ENCODE measurements at regions not wholly inside any gene's neighbourhood (a gene's known extent, or its start where the extent isn't known, plus 50 kb on each side); places are given as distances from the start of the nearest gene placed in this dataset.
"Not testable (repeated sequence)": the region's sequence is repeated elsewhere in the genome, so short reads cannot be mapped to it uniquely, and the experiment has no call there.

- ChIA-PET POLR2A (ENCODE audit: low non-redundant PET) (no interaction called here), CTCF (no interaction called here)
- no peaks in the 10 kb centered on the region for H3K4me1 ChIP-seq (ENCODE audit: insufficient read depth, low read length, poor library complexity, severe bottlenecking)
- no peak overlapping the region for H3K4me3 ChIP-seq (ENCODE audit: low read depth, low read length, poor library complexity, severe bottlenecking)
- H3K27me3 ChIP-seq (replicated peaks; ENCODE audit: insufficient read depth, low read depth, low read length, poor library complexity) = peaks cover 2% of the 10 kb centered on the region
- no TSS peak for BruUV-seq (replicated peaks)
- TF ChIP-seq EZH2 (IDR thresholded peaks at IDR 0.05; ENCODE audit: borderline replicate concordance, low read depth, low read length, poor library complexity, severe bottlenecking) (no peak), CTCF (conservative IDR thresholded peaks at IDR 0.05; ENCODE audit: low read depth, low read length) (no peak)
- DNase-seq (ENCODE audit: low spot score) = no peak
- H3K36me3 ChIP-seq (ENCODE audit: insufficient read depth, low read length, poor library complexity, severe bottlenecking) = no peaks in the 10 kb centered on the region
- H3K9me3 ChIP-seq (ENCODE audit: low read depth, low read length, poor library complexity, severe bottlenecking) = no peaks in the 10 kb centered on the region
- H3K27ac ChIP-seq (ENCODE audit: low read depth, low read length, poor library complexity, severe bottlenecking) = no peak overlapping the region
- intact Hi-C loops (cut with micrococcal nuclease; ENCODE audit: unreplicated experiment) = no loop called here
Measured at GRCh38 chr6:115441651-115442050, 619.0 kb downstream of the FRK start.

DNA sequence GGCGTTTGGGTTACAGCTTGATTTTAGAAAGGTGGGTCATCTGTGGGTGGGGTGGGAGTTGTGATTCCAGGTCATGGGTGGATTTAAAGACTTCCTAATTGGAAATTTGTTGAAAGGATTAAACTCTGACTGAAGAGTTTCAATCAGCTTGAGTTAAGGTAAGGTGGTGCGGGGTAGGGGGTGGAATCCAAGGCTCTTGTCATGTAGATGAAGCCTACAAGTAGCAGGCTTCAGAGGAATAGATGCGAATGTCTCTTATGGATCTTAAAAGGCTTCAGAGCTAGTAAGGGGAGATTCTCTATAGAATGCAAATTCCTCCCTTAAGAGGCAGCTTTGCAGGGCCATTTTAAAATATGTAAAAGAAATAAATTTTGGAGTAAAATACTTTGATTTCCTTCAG is 645.3 kb downstream of the FRK start:
- Histone ChIP-seq H3K9me3 (ENCODE audit: low read depth, low read length, poor library complexity, severe bottlenecking) (no peaks in the 10 kb centered on the region), H3K27me3 (replicated peaks; ENCODE audit: insufficient read depth, low read depth, low read length, poor library complexity) (no peaks in the 10 kb centered on the region), H3K4me3 (ENCODE audit: low read depth, low read length, poor library complexity, severe bottlenecking) (no peak overlapping the region), H3K27ac (ENCODE audit: low read depth, low read length, poor library complexity, severe bottlenecking) (no peak overlapping the region), H3K36me3 (ENCODE audit: insufficient read depth, low read length, poor library complexity, severe bottlenecking) (no peaks in the 10 kb centered on the region), H3K4me1 (ENCODE audit: insufficient read depth, low read length, poor library complexity, severe bottlenecking) (no peaks in the 10 kb centered on the region)
- CTCF ChIA-PET = no interaction called here
- POLR2A ChIA-PET (ENCODE audit: low non-redundant PET) = no interaction called here
- intact Hi-C loops (cut with micrococcal nuclease; ENCODE audit: unreplicated experiment) = no loop called here
- BruUV-seq (replicated peaks) = no TSS peak
- TF ChIP-seq CTCF (conservative IDR thresholded peaks at IDR 0.05; ENCODE audit: low read depth, low read length) (no peak), EZH2 (IDR thresholded peaks at IDR 0.05; ENCODE audit: borderline replicate concordance, low read depth, low read length, poor library complexity, severe bottlenecking) (no peak)
- DNase-seq (ENCODE audit: low spot score) = no peak

- CTCF ChIA-PET; H3K27me3 ChIP-seq (replicated peaks; ENCODE audit: insufficient read depth, low read depth, low read length, poor library complexity); H3K27ac ChIP-seq (ENCODE audit: low read depth, low read length, poor library complexity, severe bottlenecking); H3K9me3 ChIP-seq (ENCODE audit: low read depth, low read length, poor library complexity, severe bottlenecking); H3K4me1 ChIP-seq (ENCODE audit: insufficient read depth, low read length, poor library complexity, severe bottlenecking); BruUV-seq (replicated peaks); H3K4me3 ChIP-seq (ENCODE audit: low read depth, low read length, poor library complexity, severe bottlenecking); POLR2A ChIA-PET (ENCODE audit: low non-redundant PET); DNase-seq (ENCODE audit: low spot score); intact Hi-C loops (cut with micrococcal nuclease; ENCODE audit: unreplicated experiment); H3K36me3 ChIP-seq (ENCODE audit: insufficient read depth, low read length, poor library complexity, severe bottlenecking): not testable (repeated sequence)
Measured at GRCh38 chr6:115414916-115415315, 645.8 kb downstream of the FRK start.

GRCh38 chr6:115411756-115412155 is 648.9 kb downstream of the FRK start:
- no peaks in the 10 kb centered on the region for H3K4me1 ChIP-seq (ENCODE audit: insufficient read depth, low read length, poor library complexity, severe bottlenecking)
- no peaks in the 10 kb centered on the region for H3K36me3 ChIP-seq (ENCODE audit: insufficient read depth, low read length, poor library complexity, severe bottlenecking)
- intact Hi-C loops (cut with micrococcal nuclease; ENCODE audit: unreplicated experiment) = no loop called here
- DNase-seq (ENCODE audit: low spot score) = no peak
- H3K4me3 ChIP-seq (ENCODE audit: low read depth, low read length, poor library complexity, severe bottlenecking) = no peak overlapping the region
- no peak for TF ChIP-seq EZH2 (IDR thresholded peaks at IDR 0.05; ENCODE audit: borderline replicate concordance, low read depth, low read length, poor library complexity, severe bottlenecking)
- TF ChIP-seq CTCF (conservative IDR thresholded peaks at IDR 0.05; ENCODE audit: low read depth, low read length) = no peak
- H3K27ac ChIP-seq (ENCODE audit: low read depth, low read length, poor library complexity, severe bottlenecking) = no peak overlapping the region
- no TSS peak for BruUV-seq (replicated peaks)
- H3K9me3 ChIP-seq (ENCODE audit: low read depth, low read length, poor library complexity, severe bottlenecking) = no peaks in the 10 kb centered on the region
- no peaks in the 10 kb centered on the region for H3K27me3 ChIP-seq (replicated peaks; ENCODE audit: insufficient read depth, low read depth, low read length, poor library complexity)
- ChIA-PET CTCF (no interaction called here), POLR2A (ENCODE audit: low non-redundant PET) (no interaction called here)

All from A673 (cell line).